T-helper 2 cell treated with Interferon-gamma antibody and Interleukin-4, amounts not matched to agents 5 μg/mL and 100 μg/mL, for 36 hours (primary cell): ENCODE measurements at regions not wholly inside any gene's neighbourhood (a gene's known extent, or its start where the extent isn't known, plus 50 kb on each side); places are given as distances from the start of the nearest gene placed in this dataset.

Experiments
- DNase-seq: peaks from one replicate; pipeline ENCODE4 v3.0.0; 2021; ENCODE audit warnings: low spot score
- H3K27ac Mint-ChIP-seq: one replicate; pipeline ENCODE4 v1.8.0; 2021; ENCODE audit warnings: mild to moderate bottlenecking, mixed read lengths
- H3K27me3 Mint-ChIP-seq: one replicate; pipeline ENCODE4 v1.8.0; 2021; ENCODE audit warnings: low read depth, mixed read lengths
- H3K36me3 Mint-ChIP-seq: one replicate; pipeline ENCODE4 v1.8.0; 2021; ENCODE audit warnings: low read depth, mixed read lengths
- H3K4me1 Mint-ChIP-seq: one replicate; pipeline ENCODE4 v1.8.0; 2021; ENCODE audit warnings: low read depth, mixed read lengths
- H3K4me3 Mint-ChIP-seq: one replicate; pipeline ENCODE4 v1.8.0; 2022; ENCODE audit warnings: mild to moderate bottlenecking, moderate library complexity, mixed read lengths
- H3K9me3 Mint-ChIP-seq: one replicate; pipeline ENCODE4 v1.8.0; 2021; ENCODE audit warnings: mixed read lengths

DNA sequence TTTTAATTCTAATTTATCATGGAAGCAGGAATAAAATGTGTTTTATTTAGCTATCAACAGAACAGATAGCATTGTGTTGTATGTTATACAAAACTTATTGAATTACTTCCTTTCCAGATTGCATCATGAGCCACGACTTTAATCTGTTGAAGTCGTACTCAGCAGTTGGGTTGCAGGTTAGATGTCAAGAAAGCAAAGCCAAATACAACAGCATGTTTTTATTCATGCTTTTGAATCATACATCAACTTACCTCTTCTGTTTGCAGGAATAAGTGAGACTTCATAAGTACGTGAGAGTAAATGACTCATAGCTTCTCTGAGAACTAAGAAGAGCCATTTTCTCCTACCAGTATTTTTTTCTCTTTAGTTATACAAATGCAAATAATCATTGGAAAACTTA is 110.8 kb upstream of the ADGRL4 start:
- no peak for DNase-seq
- H3K36me3 Mint-ChIP-seq: no peaks in the 10 kb centered on the region
- H3K4me1 Mint-ChIP-seq: no peaks in the 10 kb centered on the region
- H3K27me3 Mint-ChIP-seq: no peaks in the 10 kb centered on the region
- H3K27ac Mint-ChIP-seq: no peak overlapping the region
- peaks cover 8% of the 10 kb centered on the region for H3K9me3 Mint-ChIP-seq
- H3K4me3 Mint-ChIP-seq: no peak overlapping the region

DNA sequence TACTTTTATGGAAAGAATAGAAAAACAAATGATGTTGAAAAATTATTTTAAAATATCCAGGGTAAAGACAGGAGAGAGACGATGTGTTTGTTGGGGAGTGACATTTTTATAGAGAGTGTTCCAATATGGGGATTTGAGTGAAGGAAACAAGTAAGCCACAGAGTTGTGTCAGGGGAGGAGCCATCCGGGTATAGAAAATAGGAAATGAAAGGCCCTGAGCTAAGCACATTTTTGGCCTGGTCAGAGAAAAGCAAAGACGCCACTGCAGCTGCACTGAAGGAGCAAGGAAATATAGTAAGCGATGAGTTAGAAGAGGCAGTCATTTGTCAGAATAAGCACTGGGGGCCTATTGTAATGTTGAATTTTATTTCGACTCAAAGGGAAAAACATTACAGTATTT is 107.3 kb upstream of the ADGRL4 start:
- no peak overlapping the region for H3K27ac Mint-ChIP-seq
- DNase-seq: no peak

DNA sequence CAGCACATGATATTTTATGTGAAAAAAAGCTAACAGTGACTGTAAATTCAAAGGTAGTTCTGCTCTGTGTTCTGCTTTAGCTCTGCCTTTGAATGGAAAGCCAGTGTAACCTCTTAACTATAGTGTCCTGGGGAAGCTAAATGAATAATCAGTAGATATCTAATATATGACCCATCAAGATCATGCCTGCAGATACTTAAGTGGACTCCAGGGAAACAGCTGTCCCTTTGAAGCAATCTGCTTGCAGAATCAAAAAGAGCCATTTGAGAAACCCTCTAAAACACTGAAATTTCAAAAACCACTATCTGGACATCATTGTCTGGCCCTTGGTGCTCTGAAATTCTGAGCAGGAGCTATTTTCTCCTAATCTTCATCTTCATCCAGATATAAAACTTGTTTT is 104.2 kb upstream of the ADGRL4 start:
- H3K27me3 Mint-ChIP-seq: no peaks in the 10 kb centered on the region
- no peaks in the 10 kb centered on the region for H3K36me3 Mint-ChIP-seq
- H3K27ac Mint-ChIP-seq: no peak overlapping the region
- no peak overlapping the region for H3K4me3 Mint-ChIP-seq
- H3K4me1 Mint-ChIP-seq: no peaks in the 10 kb centered on the region
- peaks cover 7% of the 10 kb centered on the region for H3K9me3 Mint-ChIP-seq
- DNase-seq: no peak

More for the DNA sequence above, 107.3 kb upstream of the ADGRL4 start:
- Mint-ChIP-seq H3K4me3 (no peak overlapping the region), H3K27me3 (no peaks in the 10 kb centered on the region), H3K36me3 (no peaks in the 10 kb centered on the region), H3K9me3 (no peaks in the 10 kb centered on the region), H3K4me1 (no peaks in the 10 kb centered on the region)

DNA sequence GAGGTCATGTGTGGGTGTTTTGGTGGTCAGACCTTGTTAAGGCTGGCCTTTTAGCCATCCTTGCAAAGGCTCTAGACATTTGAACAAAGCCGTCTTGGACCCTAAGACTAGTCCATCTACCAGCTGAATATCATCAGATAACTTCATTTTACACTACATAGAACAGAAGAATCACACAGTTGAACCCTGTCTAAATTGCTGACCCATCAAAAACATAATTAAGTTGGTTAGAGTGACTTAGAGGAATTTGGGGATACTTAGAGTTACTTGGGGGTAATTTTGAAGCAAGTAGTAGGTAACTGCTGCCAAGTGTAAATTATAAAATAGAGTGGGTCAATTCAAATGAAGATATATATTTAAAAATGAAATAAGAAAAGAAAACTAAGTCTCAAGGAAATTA is 102.9 kb upstream of the ADGRL4 start:
- no peak for DNase-seq
- Mint-ChIP-seq H3K9me3 (peaks cover 13% of the 10 kb centered on the region), H3K4me1 (no peaks in the 10 kb centered on the region), H3K27me3 (no peaks in the 10 kb centered on the region), H3K4me3 (no peak overlapping the region), H3K27ac (no peak overlapping the region), H3K36me3 (no peaks in the 10 kb centered on the region)

DNA sequence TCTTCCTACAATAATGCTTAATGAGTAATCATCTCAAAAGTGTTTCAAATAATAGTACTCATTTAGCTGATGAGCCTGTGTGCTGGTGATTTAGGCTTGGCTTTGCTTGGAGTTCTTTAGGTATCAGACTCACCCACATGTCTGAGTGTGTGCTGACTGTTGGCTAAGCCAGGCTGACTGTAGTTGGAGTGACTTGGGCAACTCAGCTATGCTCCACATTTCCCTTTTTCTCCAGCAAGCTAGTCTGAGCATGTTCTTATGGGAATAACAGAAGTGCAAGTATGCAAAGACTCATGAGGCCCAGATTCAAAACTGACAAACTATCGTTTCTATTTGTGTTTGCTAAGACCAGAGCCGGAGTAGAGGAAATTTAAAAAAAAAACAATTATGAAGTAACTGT is 99.0 kb upstream of the ADGRL4 start:
- Mint-ChIP-seq H3K9me3 (peaks cover 13% of the 10 kb centered on the region), H3K4me1 (no peaks in the 10 kb centered on the region), H3K4me3 (no peak overlapping the region), H3K27ac (no peak overlapping the region), H3K27me3 (no peaks in the 10 kb centered on the region), H3K36me3 (no peaks in the 10 kb centered on the region)
- DNase-seq: no peak

DNA sequence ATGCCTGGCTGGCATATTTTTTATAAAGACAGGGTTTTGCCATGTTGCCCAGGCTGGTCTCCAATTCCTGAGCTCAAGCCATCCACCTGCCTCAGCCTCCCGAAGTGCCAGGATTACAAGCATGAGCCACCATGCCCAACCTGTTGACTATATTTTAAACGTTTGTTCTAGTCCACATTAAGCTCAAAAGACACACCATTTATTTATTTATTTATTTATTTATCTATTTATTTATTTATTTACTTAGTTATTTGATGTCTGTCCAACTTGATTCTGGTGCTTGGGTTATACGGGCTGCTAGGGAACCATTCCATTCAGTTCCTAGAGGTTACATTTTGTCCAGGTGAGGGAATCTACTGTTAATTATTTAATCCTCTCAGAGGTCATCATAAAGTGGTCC is 98.1 kb upstream of the ADGRL4 start:
- Mint-ChIP-seq H3K27ac (no peak overlapping the region), H3K4me3 (no peak overlapping the region), H3K9me3 (peaks cover 13% of the 10 kb centered on the region), H3K36me3 (no peaks in the 10 kb centered on the region), H3K4me1 (no peaks in the 10 kb centered on the region), H3K27me3 (no peaks in the 10 kb centered on the region)
- DNase-seq: no peak

DNA sequence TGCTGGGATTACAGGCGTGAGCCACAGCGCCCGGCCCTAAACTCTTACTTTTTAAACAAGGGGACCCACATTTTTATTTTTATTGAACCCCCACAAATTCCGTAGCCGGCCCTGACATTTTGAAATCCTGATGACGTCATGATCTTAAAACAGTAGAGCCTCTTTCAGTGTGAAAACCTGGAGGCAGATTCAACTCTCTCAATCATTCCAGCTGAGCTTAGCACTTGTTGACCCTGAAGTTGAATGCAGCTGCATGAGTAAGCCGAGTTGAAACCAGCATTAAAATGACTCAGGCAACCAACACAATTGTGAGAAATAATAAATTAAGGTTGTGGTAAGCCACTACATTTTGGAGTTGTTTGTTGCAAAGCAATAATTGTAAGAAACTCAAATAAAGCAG is 93.9 kb upstream of the ADGRL4 start:
- no peak overlapping the region for H3K27ac Mint-ChIP-seq
- peaks cover 12% of the 10 kb centered on the region for H3K9me3 Mint-ChIP-seq
- no peak overlapping the region for H3K4me3 Mint-ChIP-seq
- no peaks in the 10 kb centered on the region for H3K4me1 Mint-ChIP-seq
- no peak for DNase-seq
- no peaks in the 10 kb centered on the region for H3K36me3 Mint-ChIP-seq
- H3K27me3 Mint-ChIP-seq: no peaks in the 10 kb centered on the region

DNA sequence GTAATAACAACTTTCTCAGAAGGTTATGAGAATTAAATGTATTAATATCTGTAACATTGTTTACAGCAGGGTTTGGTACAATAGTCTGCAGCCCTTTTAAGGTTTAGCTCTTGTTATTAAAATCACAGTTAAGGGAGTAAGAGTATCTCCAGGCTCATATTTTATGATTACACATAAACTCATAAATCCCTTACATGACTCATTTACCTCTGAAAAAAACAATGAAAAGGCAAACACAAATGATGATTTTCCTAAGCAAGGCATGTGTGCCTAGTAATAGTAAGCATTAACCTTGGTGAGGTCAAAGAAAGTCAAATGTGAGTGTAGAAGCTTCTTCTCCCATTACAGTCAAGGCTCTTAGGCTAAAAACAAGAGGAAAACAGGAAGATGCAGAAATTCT is 84.5 kb upstream of the ADGRL4 start:
- Mint-ChIP-seq H3K4me3 (no peak overlapping the region), H3K9me3 (no peaks in the 10 kb centered on the region), H3K36me3 (no peaks in the 10 kb centered on the region), H3K27ac (no peak overlapping the region), H3K4me1 (no peaks in the 10 kb centered on the region), H3K27me3 (no peaks in the 10 kb centered on the region)
- DNase-seq: no peak

DNA sequence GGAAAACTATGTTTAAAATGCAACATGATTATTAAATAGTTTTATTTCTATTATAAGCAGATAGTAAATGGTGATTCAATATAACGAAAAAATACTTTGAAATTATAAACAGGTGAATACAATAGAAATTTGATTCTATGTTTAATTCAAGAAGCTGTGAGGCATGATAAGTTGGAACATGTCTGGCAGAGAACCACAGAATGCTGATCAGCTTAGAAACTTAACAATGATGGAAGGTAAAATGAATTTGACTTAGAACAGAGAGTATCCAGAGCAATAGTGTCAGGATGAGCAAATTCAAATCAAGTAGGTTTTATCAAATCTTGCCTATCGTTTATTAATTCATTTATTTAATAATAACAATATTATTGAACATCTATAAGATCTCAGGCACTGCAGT is 83.4 kb upstream of the ADGRL4 start:
- no peaks in the 10 kb centered on the region for H3K27me3 Mint-ChIP-seq
- no peaks in the 10 kb centered on the region for H3K36me3 Mint-ChIP-seq

DNA sequence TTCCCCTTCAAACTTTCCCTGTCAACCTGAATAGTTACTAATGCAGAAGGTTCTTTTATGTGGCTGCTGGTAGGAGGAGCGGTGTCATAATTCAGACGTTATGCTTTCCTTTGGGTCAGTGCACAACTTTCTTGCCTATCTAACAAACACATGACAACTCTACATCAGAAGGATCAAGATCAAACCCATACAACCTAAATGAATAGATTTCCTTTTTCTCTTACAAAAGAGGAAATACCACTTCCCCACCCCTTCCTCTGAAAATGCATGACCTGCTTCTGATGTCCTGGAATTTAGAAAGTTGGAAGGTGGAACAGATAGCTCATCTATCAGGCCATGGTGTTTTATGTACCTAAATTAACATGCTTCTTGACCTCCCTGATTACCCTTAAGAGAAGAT is 75.7 kb upstream of the ADGRL4 start:
- H3K27me3 Mint-ChIP-seq: no peaks in the 10 kb centered on the region
- no peaks in the 10 kb centered on the region for H3K36me3 Mint-ChIP-seq
- no peaks in the 10 kb centered on the region for H3K4me1 Mint-ChIP-seq
- no peak for DNase-seq
- H3K27ac Mint-ChIP-seq: no peak overlapping the region
- no peaks in the 10 kb centered on the region for H3K9me3 Mint-ChIP-seq
- no peak overlapping the region for H3K4me3 Mint-ChIP-seq

More for the DNA sequence above, 83.4 kb upstream of the ADGRL4 start:
- Mint-ChIP-seq H3K27ac (no peak overlapping the region), H3K4me3 (no peak overlapping the region), H3K4me1 (no peaks in the 10 kb centered on the region), H3K9me3 (no peaks in the 10 kb centered on the region)
- no peak for DNase-seq

DNA sequence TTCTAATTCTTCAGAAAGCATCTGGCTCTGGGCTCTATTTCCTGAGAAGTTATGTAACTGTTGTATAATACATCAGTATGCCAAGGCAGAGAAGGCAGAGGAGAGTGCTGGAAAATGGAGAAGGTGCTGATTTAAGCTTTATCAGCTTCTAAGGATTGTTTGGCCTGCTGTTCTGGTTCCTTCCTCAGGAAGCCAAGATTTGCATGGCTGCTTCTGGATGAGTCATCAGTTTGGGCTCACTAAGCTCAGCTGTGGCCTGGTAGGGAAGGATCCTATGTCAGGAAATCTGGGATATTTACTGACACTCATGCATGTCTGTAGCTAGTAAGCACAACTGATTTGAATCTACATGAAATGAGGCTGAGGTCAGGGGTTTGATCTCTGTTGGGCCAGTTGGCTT is 73.2 kb upstream of the ADGRL4 start:
- Mint-ChIP-seq H3K9me3 (no peaks in the 10 kb centered on the region), H3K36me3 (no peaks in the 10 kb centered on the region), H3K4me1 (no peaks in the 10 kb centered on the region), H3K27ac (no peak overlapping the region), H3K4me3 (no peak overlapping the region), H3K27me3 (no peaks in the 10 kb centered on the region)
- DNase-seq: no peak

DNA sequence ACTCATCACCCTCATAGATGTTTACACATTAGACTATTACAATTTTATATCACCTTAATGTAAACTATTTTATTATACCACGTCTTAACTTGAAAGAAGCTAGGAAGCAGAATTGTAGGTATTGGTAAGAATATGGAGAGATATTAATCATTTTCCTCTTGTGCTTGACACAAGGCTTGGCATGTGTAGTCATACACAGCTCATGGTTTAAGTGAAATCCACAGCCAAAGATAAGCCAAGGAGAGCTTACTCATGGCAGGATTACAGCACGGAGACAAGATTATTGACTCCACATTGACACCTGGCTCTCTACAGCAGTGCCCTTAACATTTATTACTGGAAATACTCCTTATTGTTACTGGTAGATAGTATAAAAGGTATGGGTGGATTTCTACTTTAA is 68.4 kb upstream of the ADGRL4 start:
- Mint-ChIP-seq H3K9me3 (no peaks in the 10 kb centered on the region), H3K36me3 (no peaks in the 10 kb centered on the region), H3K4me3 (no peak overlapping the region)

DNA sequence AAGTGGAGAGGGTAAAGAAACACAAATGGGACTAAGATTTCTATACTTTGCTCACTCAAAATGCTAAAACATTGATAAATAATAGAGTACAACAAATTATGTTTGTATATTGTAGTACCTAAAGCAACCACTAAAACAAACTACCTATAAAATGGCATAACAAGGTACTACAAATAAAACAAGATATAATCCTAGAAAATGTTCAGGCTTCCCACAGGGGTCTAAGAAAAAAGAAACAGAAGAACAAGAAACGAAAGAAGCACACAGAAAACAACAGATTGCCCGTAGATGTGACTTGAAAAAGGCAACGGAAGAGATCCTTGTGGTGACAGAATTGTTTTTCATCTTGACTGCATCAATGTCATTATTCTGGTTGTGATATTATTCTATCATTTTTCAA is 63.3 kb upstream of the ADGRL4 start:
- Mint-ChIP-seq H3K9me3 (no peaks in the 10 kb centered on the region), H3K4me1 (no peaks in the 10 kb centered on the region), H3K27me3 (no peaks in the 10 kb centered on the region), H3K27ac (no peak overlapping the region), H3K4me3 (no peak overlapping the region), H3K36me3 (no peaks in the 10 kb centered on the region)
- DNase-seq: no peak

More for the DNA sequence above, 68.4 kb upstream of the ADGRL4 start:
- H3K4me1 Mint-ChIP-seq: no peaks in the 10 kb centered on the region
- no peak overlapping the region for H3K27ac Mint-ChIP-seq
- H3K27me3 Mint-ChIP-seq: no peaks in the 10 kb centered on the region
- no peak for DNase-seq

DNA sequence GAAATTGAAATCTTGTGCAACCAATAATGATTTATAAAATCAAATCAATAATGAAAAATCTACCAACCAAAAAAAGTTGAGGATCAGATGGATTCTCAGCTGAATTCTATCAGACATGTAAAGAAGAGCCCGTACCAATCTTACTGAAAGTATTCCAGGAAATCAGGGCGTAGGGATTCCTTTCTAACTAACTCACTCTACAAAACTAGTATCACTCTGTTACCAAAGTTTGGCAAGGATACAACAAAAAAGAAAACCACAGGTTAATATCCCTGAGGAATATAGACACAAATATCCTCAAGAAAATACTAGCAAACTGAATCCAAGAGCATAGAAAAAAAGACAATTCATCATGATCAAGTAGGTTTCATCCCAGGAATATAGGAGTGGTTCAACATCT is 52.8 kb upstream of the ADGRL4 start:
- Mint-ChIP-seq H3K4me1 (no peaks in the 10 kb centered on the region), H3K36me3 (no peaks in the 10 kb centered on the region), H3K4me3 (no peak overlapping the region), H3K27ac (no peak overlapping the region), H3K27me3 (no peaks in the 10 kb centered on the region), H3K9me3 (peaks cover 6% of the 10 kb centered on the region)
- DNase-seq: no peak
